ENCODE measurements at regions not wholly inside any gene's neighbourhood (a gene's known extent, or its start where the extent isn't known, plus 50 kb on each side); places are given as distances from the start of the nearest gene placed in this dataset.

- TF ChIP-seq CTCF (IDR thresholded peaks at IDR 0.05; ENCODE audit: low read depth, low read length, poor library complexity, severe bottlenecking) (no peak), EZH2phosphoT487 (IDR thresholded peaks at IDR 0.05; ENCODE audit: borderline replicate concordance, low read length) (no peak)
These were observed 231.5 kb downstream of the NXPE2 start for GRCh38 chr11:114909866-114910265.
